GM21381 (cell line): ENCODE measurements at regions not wholly inside any gene's neighbourhood (a gene's known extent, or its start where the extent isn't known, plus 50 kb on each side); places are given as distances from the start of the nearest gene placed in this dataset.

Experiments used
- ATAC-seq: cut with Tn5 transposase; IDR thresholded peaks from one replicate; pipeline ENCODE4 v1.9.1; 2021; ENCODE audit warnings: mild to moderate bottlenecking, moderate library complexity; ENCODE audit not compliant: unreplicated experiment

- ATAC-seq = no peak
These were observed 976.7 kb upstream of the TMEM132C start for GRCh38 chr12:127290251-127290650.

GRCh38 chr12:127292736-127293135, 974.2 kb upstream of the TMEM132C start:
- no peak for ATAC-seq

- ATAC-seq = no peak
These were observed 973.3 kb upstream of the TMEM132C start for GRCh38 chr12:127293507-127294310.

- no peak for ATAC-seq
These were observed 972.2 kb upstream of the TMEM132C start for GRCh38 chr12:127294651-127295210.

- no peak for ATAC-seq
These were observed 971.3 kb upstream of the TMEM132C start for GRCh38 chr12:127295630-127296029.

- ATAC-seq = no peak
These were observed 970.4 kb upstream of the TMEM132C start for GRCh38 chr12:127296591-127296990.

- no peak for ATAC-seq
These were observed 969.6 kb upstream of the TMEM132C start for GRCh38 chr12:127297327-127297726.

- no peak for ATAC-seq
These were observed 966.9 kb upstream of the TMEM132C start for GRCh38 chr12:127300075-127300474.

- ATAC-seq = no peak
These were observed 966.2 kb upstream of the TMEM132C start for GRCh38 chr12:127300753-127301152.

GRCh38 chr12:127301876-127302275, 965.1 kb upstream of the TMEM132C start:
- no peak for ATAC-seq

GRCh38 chr12:127304751-127305725, 961.9 kb upstream of the TMEM132C start:
- ATAC-seq = no peak

GRCh38 chr12:127306604-127307215, 960.3 kb upstream of the TMEM132C start:
- ATAC-seq = no peak

- ATAC-seq = no peak
These were observed 959.4 kb upstream of the TMEM132C start for GRCh38 chr12:127307528-127307927.

- ATAC-seq = no peak
These were observed 958.8 kb upstream of the TMEM132C start for GRCh38 chr12:127308148-127308547.

GRCh38 chr12:127310548-127310947, 956.4 kb upstream of the TMEM132C start:
- no peak for ATAC-seq

GRCh38 chr12:127311720-127312364, 955.1 kb upstream of the TMEM132C start:
- no peak for ATAC-seq

GRCh38 chr12:127324681-127325080, 942.3 kb upstream of the TMEM132C start:
- ATAC-seq = no peak

GRCh38 chr12:127327986-127328385, 939.0 kb upstream of the TMEM132C start:
- ATAC-seq = no peak

GRCh38 chr12:127328867-127329266, 938.1 kb upstream of the TMEM132C start:
- ATAC-seq = no peak

GRCh38 chr12:127334365-127334764, 932.6 kb upstream of the TMEM132C start:
- no peak for ATAC-seq
